Mammary epithelial cell (primary cell): ENCODE measurements at regions not wholly inside any gene's neighbourhood (a gene's known extent, or its start where the extent isn't known, plus 50 kb on each side); places are given as distances from the start of the nearest gene placed in this dataset.

Experiments used
- CTCF ChIP-seq, 2 donors: IDR thresholded peaks in 1 of 2; conservative IDR thresholded peaks in 1 of 2; 2 replicates each; pipeline ENCODE4 v1.5.1; 2011 to 2012; ENCODE audit warnings: inconsistent platforms in 2 of 2, low read length in 2 of 2, mild to moderate bottlenecking in 2 of 2, control low read depth in 1 of 2, low read depth in 1 of 2; ENCODE audit not compliant: insufficient read depth in 1 of 2; ENCODE audit errors: extremely low read depth in 1 of 2
- EZH2 ChIP-seq: IDR thresholded peaks from 2 replicates; pipeline ENCODE4 v1.6.1; 2012; ENCODE audit warnings: low read length, inconsistent platforms, borderline replicate concordance

GRCh38 chr7:69411018-69411417 is 187.3 kb upstream of the AUTS2 start:
- TF ChIP-seq CTCF (conservative IDR thresholded peaks at IDR 0.05 in 1 of 2, IDR thresholded peaks at IDR 0.05 in 1 of 2; ENCODE audit: extremely low read depth in 1 of 2, insufficient read depth in 1 of 2, low read depth in 1 of 2, low read length in 2 of 2) (no peak), EZH2 (no peak)
